Lung microvascular endothelial cell (primary cell): ENCODE measurements at regions not wholly inside any gene's neighbourhood (a gene's known extent, or its start where the extent isn't known, plus 50 kb on each side); places are given as distances from the start of the nearest gene placed in this dataset.

Experiments
- DNase-seq, 2 donors: peaks; one replicate each; pipeline versions ENCODE4 v3.0.0 to v3.0.0-alpha.2; 2010; ENCODE audit warnings: low read depth in 2 of 2

GRCh38 chr2:43171789-43172188 lies 54.6 kb downstream of the ZFP36L2 start:
- peak; percentile 76 to 90 for DNase-seq

- DNase-seq: peak in 1 of 2 donors; percentile 38
Measured at GRCh38 chr2:43170405-43171105, 55.9 kb downstream of the ZFP36L2 start.

- DNase-seq: peak; percentile 40 to 75
Measured at GRCh38 chr2:43169987-43170386, 56.4 kb downstream of the ZFP36L2 start.

GRCh38 chr2:43169099-43169945 lies 57.1 kb downstream of the ZFP36L2 start:
- DNase-seq: peak; percentile 46 to 94

- no peak for DNase-seq
Measured at GRCh38 chr2:43168016-43168369, 58.4 kb downstream of the ZFP36L2 start.

GRCh38 chr2:43165378-43166069 lies 60.9 kb downstream of the ZFP36L2 start:
- DNase-seq: no peak

GRCh38 chr2:43164686-43165085 lies 61.7 kb downstream of the ZFP36L2 start:
- DNase-seq: no peak

- DNase-seq: no peak
Measured at GRCh38 chr2:43163584-43164270, 62.7 kb downstream of the ZFP36L2 start.

- no peak for DNase-seq
Measured at GRCh38 chr2:43162511-43162776, 64.0 kb downstream of the ZFP36L2 start.

GRCh38 chr2:43161650-43162510 lies 64.5 kb downstream of the ZFP36L2 start:
- DNase-seq: no peak

- DNase-seq: no peak
Measured at GRCh38 chr2:43160778-43161177, 65.6 kb downstream of the ZFP36L2 start.

- DNase-seq: no peak
Measured at GRCh38 chr2:43159797-43160196, 66.6 kb downstream of the ZFP36L2 start.

GRCh38 chr2:43158259-43158880 lies 68.0 kb downstream of the ZFP36L2 start:
- peak; percentile 88 to 95 for DNase-seq

GRCh38 chr2:43157506-43158246 lies 68.7 kb downstream of the ZFP36L2 start:
- DNase-seq: no peak

GRCh38 chr2:43155851-43156411 lies 70.5 kb downstream of the ZFP36L2 start:
- DNase-seq: no peak

- no peak for DNase-seq
Measured at GRCh38 chr2:43154685-43155084, 71.7 kb downstream of the ZFP36L2 start.

- peak in 1 of 2 donors; percentile 71 for DNase-seq
Measured at GRCh38 chr2:43152741-43153647, 73.4 kb downstream of the ZFP36L2 start.

- no peak for DNase-seq
Measured at GRCh38 chr2:43152186-43152585, 74.2 kb downstream of the ZFP36L2 start.
